ENCODE measurements at regions not wholly inside any gene's neighbourhood (a gene's known extent, or its start where the extent isn't known, plus 50 kb on each side); places are given as distances from the start of the nearest gene placed in this dataset.

DNA sequence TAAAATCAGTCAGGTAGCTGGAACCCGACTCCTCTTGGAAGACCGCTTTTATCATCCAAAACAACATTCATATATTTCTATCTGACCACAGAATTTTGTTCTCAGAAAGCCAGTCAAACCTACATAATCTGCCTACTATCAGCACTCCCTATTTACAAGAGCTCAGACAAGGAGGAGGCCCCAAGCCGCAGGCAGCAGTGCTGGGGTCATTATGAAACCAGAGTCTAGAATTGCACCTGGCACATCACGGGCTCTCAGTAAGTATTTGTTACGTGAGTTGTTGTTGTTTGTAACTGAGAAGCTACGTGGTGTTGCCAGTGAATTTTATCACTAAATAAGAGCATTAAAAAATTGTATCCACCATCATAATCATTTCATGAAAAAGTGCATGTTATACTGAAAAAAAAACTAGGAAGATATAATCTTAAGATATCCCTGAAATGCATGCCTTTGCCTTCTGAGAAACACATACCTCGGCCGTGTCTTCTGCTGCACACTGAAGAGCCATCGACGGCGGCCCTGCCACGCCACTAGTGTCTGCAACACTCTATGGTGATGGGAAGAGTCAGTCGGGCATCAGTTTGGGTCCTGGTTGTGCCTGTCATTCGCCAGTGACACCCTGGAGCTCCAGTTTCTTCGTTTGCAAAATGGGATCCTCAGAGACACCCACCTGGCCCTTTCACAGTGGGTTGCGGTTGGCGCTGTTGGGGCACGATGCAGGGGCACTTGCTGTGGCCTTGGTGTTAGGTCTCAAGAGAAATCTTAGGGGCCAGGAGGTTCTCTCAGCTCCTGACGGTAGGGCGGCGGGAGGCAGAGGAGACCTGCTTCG, 505.9 kb downstream of the EIPR1 start:
- Histone ChIP-seq H3K4me2 (ENCODE audit: insufficient read depth, low read length) (no peak overlapping the region), H3K79me2 (ENCODE audit: insufficient read depth, low read length) (no peaks in the 10 kb centered on the region), H3K4me1 (ENCODE audit: insufficient read depth, low read length) (no peaks in the 10 kb centered on the region), H4K20me1 (ENCODE audit: insufficient read depth, low read length) (no peaks in the 10 kb centered on the region), H3K4me3 (ENCODE audit: insufficient read depth, low read length) (no peak overlapping the region), H3K27me3 (ENCODE audit: insufficient read depth, low read length) (no peaks in the 10 kb centered on the region), H3K27ac (ENCODE audit: low read depth, low read length) (no peak overlapping the region), H3K9me3 (ENCODE audit: low read depth, low read length) (no peaks in the 10 kb centered on the region), H2AFZ (ENCODE audit: low read length) (no peak overlapping the region), H3K36me3 (ENCODE audit: insufficient read depth, low read length) (no peaks in the 10 kb centered on the region)
- TF ChIP-seq, protein P1, sequence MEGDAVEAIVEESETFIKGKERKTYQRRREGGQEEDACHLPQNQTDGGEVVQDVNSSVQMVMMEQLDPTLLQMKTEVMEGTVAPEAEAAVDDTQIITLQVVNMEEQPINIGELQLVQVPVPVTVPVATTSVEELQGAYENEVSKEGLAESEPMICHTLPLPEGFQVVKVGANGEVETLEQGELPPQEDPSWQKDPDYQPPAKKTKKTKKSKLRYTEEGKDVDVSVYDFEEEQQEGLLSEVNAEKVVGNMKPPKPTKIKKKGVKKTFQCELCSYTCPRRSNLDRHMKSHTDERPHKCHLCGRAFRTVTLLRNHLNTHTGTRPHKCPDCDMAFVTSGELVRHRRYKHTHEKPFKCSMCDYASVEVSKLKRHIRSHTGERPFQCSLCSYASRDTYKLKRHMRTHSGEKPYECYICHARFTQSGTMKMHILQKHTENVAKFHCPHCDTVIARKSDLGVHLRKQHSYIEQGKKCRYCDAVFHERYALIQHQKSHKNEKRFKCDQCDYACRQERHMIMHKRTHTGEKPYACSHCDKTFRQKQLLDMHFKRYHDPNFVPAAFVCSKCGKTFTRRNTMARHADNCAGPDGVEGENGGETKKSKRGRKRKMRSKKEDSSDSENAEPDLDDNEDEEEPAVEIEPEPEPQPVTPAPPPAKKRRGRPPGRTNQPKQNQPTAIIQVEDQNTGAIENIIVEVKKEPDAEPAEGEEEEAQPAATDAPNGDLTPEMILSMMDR (IDR thresholded peaks at IDR 0.05; ENCODE audit: extremely low read depth, low read depth, low read length): no peak
- DNase-seq (ENCODE audit: insufficient read length, low spot score, missing footprints): no peak

DNA sequence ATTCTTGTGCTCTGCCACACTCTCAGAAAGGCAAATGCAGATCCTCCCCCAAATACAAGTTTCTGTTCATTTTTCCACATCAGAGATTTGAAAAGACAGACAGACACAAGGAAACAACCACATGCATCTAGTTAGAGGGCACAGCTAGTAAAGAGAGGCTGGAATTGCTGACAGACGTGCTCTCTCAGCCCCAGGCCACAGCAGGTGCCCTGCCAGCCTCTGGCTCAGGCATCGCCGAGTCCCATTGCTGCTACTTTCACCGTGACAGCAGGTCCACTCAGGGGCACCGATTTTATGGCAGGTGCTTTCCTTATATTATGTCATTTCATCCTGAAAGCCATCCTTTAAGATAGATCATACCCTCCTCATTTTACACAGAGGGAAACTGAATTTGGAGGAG, 507.5 kb downstream of the EIPR1 start:
- H3K27me3 ChIP-seq (ENCODE audit: insufficient read depth, low read length): no peaks in the 10 kb centered on the region
- H3K79me2 ChIP-seq (ENCODE audit: insufficient read depth, low read length): no peaks in the 10 kb centered on the region
- TF ChIP-seq, protein P1 (IDR thresholded peaks at IDR 0.05; ENCODE audit: extremely low read depth, low read depth, low read length): no peak
- DNase-seq (ENCODE audit: insufficient read length, low spot score, missing footprints): no peak
- H3K9me3 ChIP-seq (ENCODE audit: low read depth, low read length): no peaks in the 10 kb centered on the region
- no peak overlapping the region for H3K4me3 ChIP-seq (ENCODE audit: insufficient read depth, low read length)
- H4K20me1 ChIP-seq (ENCODE audit: insufficient read depth, low read length): no peaks in the 10 kb centered on the region
- H3K27ac ChIP-seq (ENCODE audit: low read depth, low read length): no peak overlapping the region
- no peaks in the 10 kb centered on the region for H3K4me1 ChIP-seq (ENCODE audit: insufficient read depth, low read length)
- no peak overlapping the region for H2AFZ ChIP-seq (ENCODE audit: low read length)
- H3K36me3 ChIP-seq (ENCODE audit: insufficient read depth, low read length): no peaks in the 10 kb centered on the region
- no peak overlapping the region for H3K4me2 ChIP-seq (ENCODE audit: insufficient read depth, low read length)

DNA sequence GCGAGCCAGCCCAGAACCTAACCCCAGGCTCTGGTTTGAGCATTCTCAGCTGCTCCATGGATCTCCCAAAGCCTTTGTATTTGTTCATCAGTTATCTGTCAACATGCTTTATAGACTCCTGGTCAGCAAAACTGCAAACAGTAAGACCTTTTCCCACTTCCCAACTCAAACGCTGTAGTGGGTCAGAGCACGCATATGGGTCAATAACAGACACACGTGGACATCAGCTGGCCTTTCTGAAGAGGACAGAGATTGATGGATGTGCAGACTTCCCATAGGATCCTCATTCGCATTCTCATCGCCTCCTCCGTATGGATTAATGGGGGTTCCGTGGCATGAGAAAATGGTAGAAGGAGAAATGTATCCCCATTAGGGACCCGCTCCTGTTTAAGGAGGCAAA, 508.1 kb downstream of the EIPR1 start:
- no peak for DNase-seq (ENCODE audit: insufficient read length, low spot score, missing footprints)
- Histone ChIP-seq H3K79me2 (ENCODE audit: insufficient read depth, low read length) (no peaks in the 10 kb centered on the region), H3K36me3 (ENCODE audit: insufficient read depth, low read length) (no peaks in the 10 kb centered on the region), H3K4me1 (ENCODE audit: insufficient read depth, low read length) (no peaks in the 10 kb centered on the region), H3K4me2 (ENCODE audit: insufficient read depth, low read length) (no peak overlapping the region), H3K9me3 (ENCODE audit: low read depth, low read length) (no peaks in the 10 kb centered on the region), H4K20me1 (ENCODE audit: insufficient read depth, low read length) (no peaks in the 10 kb centered on the region), H3K4me3 (ENCODE audit: insufficient read depth, low read length) (no peak overlapping the region), H3K27ac (ENCODE audit: low read depth, low read length) (no peak overlapping the region), H3K27me3 (ENCODE audit: insufficient read depth, low read length) (no peaks in the 10 kb centered on the region), H2AFZ (ENCODE audit: low read length) (no peak overlapping the region)
- TF ChIP-seq, protein P1 (IDR thresholded peaks at IDR 0.05; ENCODE audit: extremely low read depth, low read depth, low read length): no peak

DNA sequence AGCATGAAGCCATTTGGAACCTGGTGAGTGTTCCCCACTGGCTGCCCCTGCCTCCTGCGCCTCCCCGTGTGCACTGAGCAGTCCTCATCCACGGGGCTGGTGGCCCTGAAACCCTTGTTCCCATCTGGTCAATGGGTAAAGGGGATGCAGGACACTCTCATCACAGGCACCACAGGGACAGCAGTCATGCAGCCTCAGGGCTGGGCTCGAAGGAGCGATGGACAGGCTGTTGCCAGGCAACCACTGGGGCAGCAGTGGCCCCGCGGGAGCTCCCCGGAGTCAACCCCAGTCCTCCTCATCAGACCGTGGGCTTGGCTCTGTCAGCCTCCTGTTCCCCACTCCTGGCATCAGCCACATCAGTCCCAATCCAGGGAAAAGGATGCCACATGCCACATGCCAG, 509.5 kb downstream of the EIPR1 start:
- H2AFZ ChIP-seq (ENCODE audit: low read length): no peak overlapping the region

More for the DNA sequence above, 509.5 kb downstream of the EIPR1 start:
- DNase-seq (ENCODE audit: insufficient read length, low spot score, missing footprints): no peak
- TF ChIP-seq, protein P1 (IDR thresholded peaks at IDR 0.05; ENCODE audit: extremely low read depth, low read depth, low read length): no peak
- H3K4me3 ChIP-seq (ENCODE audit: insufficient read depth, low read length): no peak overlapping the region
- H3K9me3 ChIP-seq (ENCODE audit: low read depth, low read length): no peaks in the 10 kb centered on the region
- no peaks in the 10 kb centered on the region for H3K36me3 ChIP-seq (ENCODE audit: insufficient read depth, low read length)
- no peaks in the 10 kb centered on the region for H3K79me2 ChIP-seq (ENCODE audit: insufficient read depth, low read length)
- H3K4me1 ChIP-seq (ENCODE audit: insufficient read depth, low read length): no peaks in the 10 kb centered on the region
- no peaks in the 10 kb centered on the region for H3K27me3 ChIP-seq (ENCODE audit: insufficient read depth, low read length)
- H3K4me2 ChIP-seq (ENCODE audit: insufficient read depth, low read length): no peak overlapping the region
- no peaks in the 10 kb centered on the region for H4K20me1 ChIP-seq (ENCODE audit: insufficient read depth, low read length)
- no peak overlapping the region for H3K27ac ChIP-seq (ENCODE audit: low read depth, low read length)

Data from osteoblast (primary cell).